GM21529 (cell line): ENCODE measurements at regions not wholly inside any gene's neighbourhood (a gene's known extent, or its start where the extent isn't known, plus 50 kb on each side); places are given as distances from the start of the nearest gene placed in this dataset.

Source experiments
- ATAC-seq: cut with Tn5 transposase; IDR thresholded peaks from one replicate; pipeline ENCODE4 v1.9.1; 2021; ENCODE audit not compliant: unreplicated experiment

- ATAC-seq = no peak
Observed at GRCh38 chr17:36661047-36661666, 59.8 kb downstream of the MRM1 start.

GRCh38 chr17:36661688-36662087 lies 60.3 kb downstream of the MRM1 start:
- no peak for ATAC-seq

GRCh38 chr17:36665417-36665816 lies 64.0 kb downstream of the MRM1 start:
- ATAC-seq = no peak

GRCh38 chr17:36667922-36668321 lies 66.5 kb downstream of the MRM1 start:
- ATAC-seq = no peak

- ATAC-seq = no peak
Observed at GRCh38 chr17:36668824-36669223, 67.4 kb downstream of the MRM1 start.

GRCh38 chr17:36671144-36671543 lies 69.8 kb downstream of the MRM1 start:
- ATAC-seq = no peak

GRCh38 chr17:36672403-36672918 lies 71.1 kb downstream of the MRM1 start:
- no peak for ATAC-seq

GRCh38 chr17:36673068-36673467 lies 71.7 kb downstream of the MRM1 start:
- no peak for ATAC-seq

GRCh38 chr17:36673637-36674277 lies 72.4 kb downstream of the MRM1 start:
- ATAC-seq = no peak

- no peak for ATAC-seq
Observed at GRCh38 chr17:36674278-36674650, 72.9 kb downstream of the MRM1 start.

GRCh38 chr17:36675250-36675649 lies 73.9 kb downstream of the MRM1 start:
- no peak for ATAC-seq

GRCh38 chr17:36675786-36676185 lies 74.4 kb downstream of the MRM1 start:
- no peak for ATAC-seq

GRCh38 chr17:36679815-36680467 lies 78.6 kb downstream of the MRM1 start:
- ATAC-seq = no peak

GRCh38 chr17:36680701-36681202 lies 79.4 kb downstream of the MRM1 start:
- ATAC-seq = no peak

GRCh38 chr17:36682773-36683172 lies 81.4 kb downstream of the MRM1 start:
- no peak for ATAC-seq

- ATAC-seq = no peak
Observed at GRCh38 chr17:36683387-36683786, 82.0 kb downstream of the MRM1 start.

- no peak for ATAC-seq
Observed at GRCh38 chr17:36684134-36684533, 82.8 kb downstream of the MRM1 start.

- no peak for ATAC-seq
Observed at GRCh38 chr17:36686123-36686669, 84.8 kb downstream of the MRM1 start.

- ATAC-seq = no peak
Observed at GRCh38 chr17:36687736-36688135, 86.4 kb downstream of the MRM1 start.

GRCh38 chr17:36689089-36689667 lies 87.8 kb downstream of the MRM1 start:
- no peak for ATAC-seq

GRCh38 chr17:36690190-36690589 lies 88.8 kb downstream of the MRM1 start:
- ATAC-seq = no peak
